Breast epithelium (tissue), 4 donors: ENCODE measurements at regions not wholly inside any gene's neighbourhood (a gene's known extent, or its start where the extent isn't known, plus 50 kb on each side); places are given as distances from the start of the nearest gene placed in this dataset.

Experiments
- DNase-seq, 2 donors: peaks; one replicate each; pipeline ENCODE4 v3.0.0-alpha.2; 2019; ENCODE audit warnings: low spot score in 2 of 2
- H3K27ac ChIP-seq, 2 donors: fragments of 200-600 bp; sonication (generic) in 1 of 2; one replicate each; pipeline ENCODE4 v1.5.1; 2016 to 2019; ENCODE audit warnings: mild to moderate bottlenecking in 1 of 2
- H3K27me3 ChIP-seq, 2 donors: fragments of 200-600 bp; sonication (generic) in 1 of 2; one replicate each; pipeline versions ENCODE4 v1.5.1 to v1.6.0; 2017 to 2019; ENCODE audit warnings: control low read depth in 1 of 2, mild to moderate bottlenecking in 1 of 2
- H3K36me3 ChIP-seq: fragments of 200-600 bp; one replicate; pipeline ENCODE4 v1.5.1; 2019
- H3K4me1 ChIP-seq, 2 donors: fragments of 200-600 bp; sonication (generic); one replicate each; pipeline ENCODE4 v1.5.1; 2016 to 2019; ENCODE audit warnings: control low read depth in 1 of 2
- H3K4me3 ChIP-seq, 3 donors: fragments of 200-600 bp; sonication (generic); 1 replicate in 2 of 3; 2 replicates in 1 of 3; pipeline ENCODE4 v1.5.1; 2016 to 2019; ENCODE audit warnings: mild to moderate bottlenecking in 3 of 3, moderate library complexity in 2 of 3
- H3K9me3 ChIP-seq, 2 donors: fragments of 200-600 bp; sonication (generic) in 1 of 2; one replicate each; pipeline ENCODE4 v1.5.1; 2016 to 2019; ENCODE audit warnings: control low read depth in 1 of 2
- POLR2A ChIP-seq: fragments of 450-650 bp; IDR thresholded peaks from one replicate; pipeline ENCODE4 v1.6.1; 2016; ENCODE audit warnings: antibody characterized with exemption, mild to moderate bottlenecking, moderate library complexity
- POLR2AphosphoS5 ChIP-seq, 3 donors: sonication (generic); formaldehyde crosslinking; IDR thresholded peaks; one replicate each; pipeline ENCODE4 v1.6.1; 2017; ENCODE audit warnings: antibody characterized with exemption in 3 of 3
- intact Hi-C: fragments of 100-400 bp; cut with DNase I; formaldehyde crosslinking; loops from one replicate; pipeline ENCODE4 v1.15.1; 2023; ENCODE audit warnings: low total_unique reads
- TF ChIP-seq, protein P1 (sequence below), 3 donors: fragments of 450-650 bp; IDR thresholded peaks; one replicate each; pipeline ENCODE4 v1.5.1; 2016 to 2017; ENCODE audit warnings: antibody characterized with exemption in 3 of 3, mild to moderate bottlenecking in 3 of 3, moderate library complexity in 3 of 3

DNA sequence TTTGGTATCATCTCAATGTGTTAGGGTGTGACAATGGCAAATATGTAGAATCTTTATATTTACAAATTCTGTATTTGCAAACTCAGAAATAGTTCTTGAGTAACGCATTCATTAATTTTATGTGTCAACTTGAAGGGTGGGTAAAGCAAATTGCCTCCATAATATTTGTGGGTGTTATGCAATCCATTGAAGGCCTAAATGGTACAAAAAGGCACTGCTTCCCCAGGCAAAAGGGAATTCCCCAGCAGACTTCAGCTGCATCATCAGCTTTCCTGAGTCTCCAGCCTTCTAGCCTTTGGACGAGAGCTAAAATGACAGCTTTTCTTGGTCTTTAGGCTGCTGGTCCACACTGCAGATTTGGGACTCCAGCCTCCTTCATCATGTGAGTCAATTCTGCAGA lies 292.2 kb upstream of the PCDH7 start:
- no peaks in the 10 kb centered on the region for H3K36me3 ChIP-seq
- DNase-seq = no peak
- no peaks in the 10 kb centered on the region for H3K4me1 ChIP-seq
- intact Hi-C loops = no loop called here
- peaks cover 5 to 18% of the 10 kb centered on the region in 2 donors for H3K9me3 ChIP-seq
- TF ChIP-seq POLR2A (no peak), POLR2AphosphoS5 (IDR thresholded peaks at IDR 0.05) (no peak)
- TF ChIP-seq, protein P1, sequence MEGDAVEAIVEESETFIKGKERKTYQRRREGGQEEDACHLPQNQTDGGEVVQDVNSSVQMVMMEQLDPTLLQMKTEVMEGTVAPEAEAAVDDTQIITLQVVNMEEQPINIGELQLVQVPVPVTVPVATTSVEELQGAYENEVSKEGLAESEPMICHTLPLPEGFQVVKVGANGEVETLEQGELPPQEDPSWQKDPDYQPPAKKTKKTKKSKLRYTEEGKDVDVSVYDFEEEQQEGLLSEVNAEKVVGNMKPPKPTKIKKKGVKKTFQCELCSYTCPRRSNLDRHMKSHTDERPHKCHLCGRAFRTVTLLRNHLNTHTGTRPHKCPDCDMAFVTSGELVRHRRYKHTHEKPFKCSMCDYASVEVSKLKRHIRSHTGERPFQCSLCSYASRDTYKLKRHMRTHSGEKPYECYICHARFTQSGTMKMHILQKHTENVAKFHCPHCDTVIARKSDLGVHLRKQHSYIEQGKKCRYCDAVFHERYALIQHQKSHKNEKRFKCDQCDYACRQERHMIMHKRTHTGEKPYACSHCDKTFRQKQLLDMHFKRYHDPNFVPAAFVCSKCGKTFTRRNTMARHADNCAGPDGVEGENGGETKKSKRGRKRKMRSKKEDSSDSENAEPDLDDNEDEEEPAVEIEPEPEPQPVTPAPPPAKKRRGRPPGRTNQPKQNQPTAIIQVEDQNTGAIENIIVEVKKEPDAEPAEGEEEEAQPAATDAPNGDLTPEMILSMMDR (IDR thresholded peaks at IDR 0.05) = no peak
- H3K4me3 ChIP-seq = no peak overlapping the region
- no peak overlapping the region for H3K27ac ChIP-seq
- H3K27me3 ChIP-seq = no peaks in the 10 kb centered on the region

DNA sequence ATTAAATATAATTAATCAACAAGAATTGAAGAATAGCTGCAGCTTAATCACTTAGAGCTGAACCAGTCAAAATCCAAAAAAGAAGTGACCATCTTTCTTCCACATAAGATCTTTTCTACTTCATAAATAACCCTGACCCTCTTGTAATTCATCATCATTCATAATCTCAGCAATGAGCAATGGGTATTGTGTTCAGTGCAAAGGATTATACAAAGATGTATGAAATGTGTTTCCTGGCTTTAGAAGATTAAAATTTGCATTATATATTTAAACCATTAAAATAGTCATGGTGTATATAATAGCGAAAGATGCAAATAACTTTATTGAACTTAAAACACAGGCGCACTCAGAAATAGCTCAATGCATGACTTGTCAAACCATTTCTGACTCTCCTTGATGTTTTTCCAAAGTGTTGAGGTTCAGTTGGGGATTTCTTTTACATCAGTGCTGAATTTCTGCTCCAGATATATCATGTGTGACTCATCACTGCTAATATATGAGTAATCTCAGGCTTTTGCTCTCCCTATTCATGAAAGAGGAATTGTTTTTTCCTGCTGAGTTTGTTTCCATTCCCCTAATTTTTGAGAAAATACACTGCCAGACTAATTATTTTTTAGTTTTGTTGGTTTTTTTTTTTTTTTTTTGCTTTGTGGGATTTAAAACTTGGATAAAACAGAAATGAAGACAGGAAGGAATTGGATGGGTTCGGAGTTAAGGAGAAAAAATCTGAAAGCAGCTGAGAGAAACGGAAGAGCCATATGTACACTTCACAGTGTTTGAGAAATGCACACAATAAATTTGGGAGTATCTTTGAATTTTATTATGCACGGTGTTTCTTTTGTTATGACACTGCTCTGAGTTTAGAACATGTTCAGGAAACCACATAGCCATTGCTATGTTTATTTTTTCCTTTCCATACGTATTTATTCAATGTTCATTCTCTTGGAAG lies 290.1 kb upstream of the PCDH7 start:
- Histone ChIP-seq H3K4me1 (no peaks in the 10 kb centered on the region), H3K4me3 (no peak overlapping the region), H3K36me3 (no peaks in the 10 kb centered on the region), H3K27ac (no peak overlapping the region), H3K9me3 (no peaks in the 10 kb centered on the region), H3K27me3 (no peaks in the 10 kb centered on the region)
- intact Hi-C loops = no loop called here
- TF ChIP-seq, protein P1 (IDR thresholded peaks at IDR 0.05) = no peak
- no peak for DNase-seq

DNA sequence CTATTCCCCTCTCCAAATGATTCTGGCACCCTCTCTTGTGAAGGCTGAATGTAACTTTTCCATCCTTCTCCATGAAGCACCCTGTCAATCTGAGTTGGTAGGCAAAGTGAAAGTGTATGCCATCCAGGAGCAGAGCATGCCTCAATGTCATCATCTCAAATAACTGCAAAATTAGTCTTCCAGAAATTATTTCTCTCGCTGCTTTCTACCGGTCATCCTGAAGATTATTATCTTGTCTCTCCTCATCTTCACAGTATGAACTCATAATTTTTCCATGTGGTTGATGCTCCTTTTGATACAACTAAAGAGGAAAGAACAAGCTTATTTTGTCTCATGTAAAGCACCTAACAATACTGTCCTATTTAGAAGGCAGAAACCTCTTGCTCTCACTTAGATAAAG lies 285.5 kb upstream of the PCDH7 start:
- intact Hi-C loops = no loop called here
- no peak overlapping the region for H3K4me3 ChIP-seq
- H3K36me3 ChIP-seq = no peaks in the 10 kb centered on the region
- TF ChIP-seq, protein P1 (IDR thresholded peaks at IDR 0.05) = no peak
- TF ChIP-seq POLR2AphosphoS5 (IDR thresholded peaks at IDR 0.05) = no peak
- no peak for TF ChIP-seq POLR2A
- no peak for DNase-seq
- H3K4me1 ChIP-seq = no peaks in the 10 kb centered on the region
- H3K27me3 ChIP-seq = no peaks in the 10 kb centered on the region
- H3K9me3 ChIP-seq = no peaks in the 10 kb centered on the region
- no peak overlapping the region for H3K27ac ChIP-seq

DNA sequence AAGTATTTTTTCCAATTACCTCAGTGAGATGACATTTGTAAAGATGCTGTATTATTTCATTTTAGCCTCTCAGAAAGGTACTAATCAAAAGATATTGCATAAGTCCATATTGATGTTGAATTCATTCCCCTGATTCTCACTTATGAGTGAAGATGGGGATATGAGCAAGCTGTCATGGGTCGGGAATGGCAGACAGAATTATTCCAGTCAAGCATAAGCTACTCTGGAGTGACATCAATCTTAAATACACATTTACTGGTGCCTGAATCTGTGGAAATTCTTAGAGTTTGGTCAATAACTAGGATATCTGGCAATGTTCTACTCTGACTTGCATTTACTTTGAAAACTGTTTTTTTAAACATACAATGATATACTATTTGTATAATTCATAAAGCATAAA lies 283.8 kb upstream of the PCDH7 start:
- intact Hi-C loops = no loop called here
- TF ChIP-seq POLR2AphosphoS5 (IDR thresholded peaks at IDR 0.05) (no peak), POLR2A (no peak)
- TF ChIP-seq, protein P1 (IDR thresholded peaks at IDR 0.05) = no peak
- Histone ChIP-seq H3K27me3 (no peaks in the 10 kb centered on the region), H3K4me3 (no peak overlapping the region), H3K36me3 (no peaks in the 10 kb centered on the region), H3K27ac (no peak overlapping the region), H3K9me3 (no peaks in the 10 kb centered on the region), H3K4me1 (no peaks in the 10 kb centered on the region)
- no peak for DNase-seq

DNA sequence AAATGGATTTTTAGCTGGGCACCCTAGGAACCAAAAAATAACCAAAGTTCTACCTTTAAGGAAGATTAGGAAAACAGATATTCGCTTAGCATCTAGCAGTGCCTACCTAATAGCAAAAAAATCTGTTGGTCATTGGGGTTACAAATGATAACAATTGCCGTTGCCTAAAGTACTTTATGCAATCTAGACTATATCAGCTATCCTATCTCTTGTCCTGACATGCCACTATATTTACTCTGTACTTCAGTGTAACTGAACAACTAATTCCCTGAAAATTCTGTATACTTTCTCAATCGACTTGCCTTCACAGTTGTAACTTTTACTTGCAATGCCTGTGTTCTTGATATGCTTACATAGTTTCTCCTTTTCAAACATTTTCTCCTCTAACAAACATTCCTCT lies 282.9 kb upstream of the PCDH7 start:
- Histone ChIP-seq H3K4me1 (no peaks in the 10 kb centered on the region), H3K27me3 (no peaks in the 10 kb centered on the region), H3K27ac (no peak overlapping the region), H3K36me3 (no peaks in the 10 kb centered on the region), H3K9me3 (no peaks in the 10 kb centered on the region), H3K4me3 (no peak overlapping the region)
- DNase-seq = no peak
- no peak for TF ChIP-seq POLR2AphosphoS5 (IDR thresholded peaks at IDR 0.05)
- TF ChIP-seq, protein P1 (IDR thresholded peaks at IDR 0.05) = no peak
- TF ChIP-seq POLR2A = no peak
- intact Hi-C loops = no loop called here
